DMS53 (cell line): ENCODE measurements at regions not wholly inside any gene's neighbourhood (a gene's known extent, or its start where the extent isn't known, plus 50 kb on each side); places are given as distances from the start of the nearest gene placed in this dataset.
"Not testable (repeated sequence)": the region's sequence is repeated elsewhere in the genome, so short reads cannot be mapped to it uniquely, and the experiment has no call there.

Experiments
- DNase-seq: peaks from one replicate; lab custom pipeline; 2025; lab: John Stamatoyannopoulos, UW

GRCh38 chr14:71780822-71781221 is 151.4 kb upstream of the RGS6 start:
- DNase-seq = no peak

DNA sequence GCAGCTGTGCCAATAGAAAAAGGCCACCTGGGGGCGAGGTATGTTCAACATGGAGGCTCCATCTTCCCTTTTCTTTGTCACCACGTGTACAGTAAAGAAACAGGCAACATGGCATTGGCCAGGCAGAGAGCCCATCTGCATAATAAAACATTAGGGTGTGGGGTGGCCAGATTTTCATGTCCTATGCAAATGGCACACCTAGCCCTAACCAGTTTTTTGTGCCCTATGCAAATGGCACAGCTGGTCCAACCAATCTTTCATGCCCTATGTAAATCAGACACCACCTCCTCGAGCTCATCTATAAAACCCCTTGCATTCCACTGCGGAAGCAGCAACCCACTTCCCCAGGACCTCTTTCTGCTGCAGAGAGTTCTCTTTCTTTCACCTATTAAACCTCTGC is 149.1 kb upstream of the RGS6 start:
- DNase-seq = no peak

GRCh38 chr14:71783786-71784185 is 148.4 kb upstream of the RGS6 start:
- DNase-seq = no peak

GRCh38 chr14:71789005-71789404 is 143.2 kb upstream of the RGS6 start:
- DNase-seq = no peak

GRCh38 chr14:71799841-71800240 is 132.4 kb upstream of the RGS6 start:
- no peak for DNase-seq

- no peak for DNase-seq
Measured at GRCh38 chr14:71800878-71801277, 131.4 kb upstream of the RGS6 start.

GRCh38 chr14:71803539-71804260 is 128.5 kb upstream of the RGS6 start:
- DNase-seq = no peak

DNA sequence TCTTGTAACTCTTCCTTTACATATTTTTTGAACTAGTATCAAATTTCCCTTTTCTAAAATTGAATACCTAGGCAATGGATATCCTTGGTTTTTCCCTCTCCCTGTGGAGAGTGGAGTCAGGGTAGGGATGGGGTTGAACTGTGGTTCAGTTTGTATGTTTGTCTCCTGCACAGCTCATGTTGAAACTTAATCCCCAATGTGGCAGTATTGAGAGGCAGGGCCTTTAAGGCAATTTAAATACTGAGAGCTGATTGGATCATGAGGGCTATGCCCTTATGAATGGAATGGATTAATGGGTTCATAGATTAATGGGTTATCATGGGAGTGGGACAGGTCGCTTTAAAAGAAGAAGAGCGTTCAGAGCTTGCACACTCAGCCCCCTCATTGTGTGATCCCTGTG is 127.2 kb upstream of the RGS6 start:
- DNase-seq = no peak

GRCh38 chr14:71807049-71807448 is 125.2 kb upstream of the RGS6 start:
- not testable (repeated sequence) for DNase-seq

GRCh38 chr14:71810800-71811199 is 121.4 kb upstream of the RGS6 start:
- not testable (repeated sequence) for DNase-seq

GRCh38 chr14:71812693-71813092 is 119.5 kb upstream of the RGS6 start:
- no peak for DNase-seq

GRCh38 chr14:71815110-71815509 is 117.1 kb upstream of the RGS6 start:
- DNase-seq = no peak

DNA sequence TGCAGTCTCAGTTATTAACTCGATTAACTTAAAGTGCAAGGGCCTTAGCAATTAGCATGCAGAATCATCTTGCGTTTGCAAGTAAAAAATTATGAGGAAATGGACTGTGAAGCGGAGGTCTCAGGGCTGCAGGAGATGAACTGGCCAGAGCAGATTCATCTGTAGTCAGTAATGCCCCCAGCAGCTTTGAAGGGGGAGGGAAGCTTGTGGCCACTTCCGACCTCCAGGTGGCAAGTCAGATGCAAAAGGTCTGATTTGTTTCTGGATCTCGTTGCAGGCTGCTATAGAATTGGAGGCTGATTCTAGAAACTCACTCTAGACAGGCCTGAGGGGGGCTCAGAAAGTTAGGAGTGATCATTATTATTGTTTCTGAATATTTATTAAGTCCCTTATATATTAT is 107.4 kb upstream of the RGS6 start:
- no peak for DNase-seq

DNA sequence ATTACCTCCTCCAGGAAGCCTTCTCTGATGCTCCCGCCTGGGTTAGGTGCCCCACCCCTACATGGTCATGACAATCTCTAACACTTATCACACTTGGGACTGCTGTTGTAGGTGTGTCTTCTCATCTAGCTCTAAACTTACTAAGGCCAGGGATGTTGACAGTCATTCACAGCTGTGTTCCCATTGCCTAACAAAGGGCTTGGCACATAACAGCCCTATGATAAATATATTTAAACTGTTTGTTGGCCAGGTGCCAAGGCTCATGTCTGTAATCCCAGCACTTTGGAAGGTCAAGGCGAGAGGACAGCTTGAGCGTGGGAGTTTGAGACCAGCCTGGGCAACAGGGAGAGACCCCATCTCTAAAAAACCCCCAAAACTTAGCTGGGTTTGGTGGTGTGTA is 98.8 kb upstream of the RGS6 start:
- no peak for DNase-seq

DNA sequence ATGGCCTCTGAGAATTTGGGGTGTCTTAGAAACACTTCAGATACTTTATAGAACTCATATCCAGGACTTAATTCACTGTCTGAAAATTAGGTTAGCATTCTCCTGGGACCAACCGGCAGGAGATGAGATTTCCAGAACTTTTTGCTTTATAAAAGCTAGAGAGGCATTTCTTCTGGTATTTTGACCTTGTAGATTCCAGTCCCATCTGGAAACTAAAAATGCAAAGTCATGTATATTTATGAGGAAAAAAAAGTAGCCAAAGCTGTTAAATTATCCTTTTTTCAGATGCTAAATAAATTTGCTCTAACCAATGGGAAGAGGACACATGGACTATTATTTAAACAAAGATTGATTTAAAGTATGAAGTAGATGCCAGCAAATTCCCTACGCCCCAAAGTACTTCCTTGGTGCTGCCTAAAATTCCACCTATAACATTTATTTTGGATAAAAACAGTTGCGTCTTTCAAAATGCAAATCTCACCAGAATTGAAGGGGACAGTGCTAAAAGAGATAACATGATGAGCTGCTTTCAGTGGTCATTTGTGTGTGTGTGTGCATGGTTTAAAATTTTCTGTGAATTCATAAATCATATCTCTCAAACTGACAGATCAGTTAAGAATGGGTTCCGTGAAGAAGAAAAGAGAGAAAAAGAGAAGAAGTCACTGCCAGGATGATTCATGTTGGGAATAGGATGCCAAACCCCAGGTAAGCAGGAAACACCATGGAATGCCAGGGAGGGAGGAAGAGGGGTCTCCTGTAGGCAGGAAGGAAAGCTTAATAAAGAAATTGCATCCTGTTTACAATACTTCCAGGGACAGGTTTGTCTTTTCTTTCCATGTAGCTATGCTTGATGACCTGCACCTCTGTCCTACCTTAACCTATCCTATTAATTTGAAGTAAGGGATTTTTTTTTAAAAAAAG is 97.7 kb upstream of the RGS6 start:
- no peak for DNase-seq

- DNase-seq = no peak
Measured at GRCh38 chr14:71852181-71852580, 80.0 kb upstream of the RGS6 start.

DNA sequence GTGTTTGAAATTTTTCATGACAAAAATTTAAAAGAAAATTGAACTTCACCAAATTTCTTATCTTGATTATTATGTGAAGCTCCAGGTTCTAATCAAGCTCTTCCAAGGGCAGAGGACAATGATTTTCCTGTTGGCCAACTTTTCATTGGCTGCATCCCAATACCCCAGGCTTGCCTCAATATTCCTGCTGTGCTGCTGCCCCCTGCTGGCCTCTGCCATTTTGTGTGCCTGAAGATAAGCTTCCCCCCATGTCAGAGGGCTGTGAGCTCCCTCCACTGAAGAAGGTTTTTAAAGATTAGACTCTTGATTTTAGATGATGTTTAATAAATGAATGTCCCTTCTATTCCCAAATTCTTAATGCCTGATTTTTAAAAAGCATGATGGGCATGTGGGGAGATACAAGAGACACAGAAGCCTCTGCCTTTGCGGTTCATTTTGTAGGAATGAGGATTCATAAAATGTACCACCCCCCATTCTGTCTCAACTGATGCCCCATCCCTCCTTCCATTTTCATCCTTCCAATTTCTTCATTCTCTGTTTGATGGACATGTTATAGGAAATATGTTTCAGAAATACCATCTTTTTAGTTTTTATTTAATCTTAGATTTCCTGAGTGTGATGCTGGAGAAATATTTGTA is 76.7 kb upstream of the RGS6 start:
- DNase-seq = peak; percentile 60

- DNase-seq = no peak
Measured at GRCh38 chr14:71856199-71856919, 75.9 kb upstream of the RGS6 start.

GRCh38 chr14:71863049-71863448 is 69.2 kb upstream of the RGS6 start:
- no peak for DNase-seq

DNA sequence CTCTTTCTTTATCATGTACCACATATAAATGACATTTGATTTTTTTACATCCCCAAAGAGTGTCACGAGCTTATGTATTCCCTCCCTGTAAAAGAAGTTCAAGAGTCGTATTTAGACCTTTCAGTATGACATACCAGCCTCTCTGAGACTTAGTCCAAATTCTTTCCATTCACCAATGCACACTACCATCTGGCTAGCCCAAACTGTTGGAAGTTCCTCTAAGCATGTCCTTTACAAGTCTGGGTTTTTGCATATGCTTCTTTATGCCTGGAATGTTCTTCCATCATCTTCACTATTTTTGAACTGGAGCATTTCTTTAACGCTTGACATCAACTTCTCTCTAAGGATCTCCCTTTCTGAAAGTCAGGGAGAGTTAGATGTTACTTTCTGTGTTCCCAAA is 68.5 kb upstream of the RGS6 start:
- DNase-seq = no peak
